GM19372 (cell line): ENCODE measurements at regions not wholly inside any gene's neighbourhood (a gene's known extent, or its start where the extent isn't known, plus 50 kb on each side); places are given as distances from the start of the nearest gene placed in this dataset.

Experiments
- ATAC-seq: cut with Tn5 transposase; IDR thresholded peaks from one replicate; pipeline ENCODE4 v1.9.1; 2021; ENCODE audit warnings: mild to moderate bottlenecking, low read depth, moderate library complexity; ENCODE audit not compliant: unreplicated experiment

- no peak for ATAC-seq
These were observed 368.1 kb downstream of the RPRM start for GRCh38 chr2:153110486-153110885.

- ATAC-seq = no peak
These were observed 368.8 kb downstream of the RPRM start for GRCh38 chr2:153109793-153110192.

- peak; percentile 63 for ATAC-seq
These were observed 371.6 kb downstream of the RPRM start for GRCh38 chr2:153106802-153107477.

- ATAC-seq = no peak
These were observed 372.6 kb downstream of the RPRM start for GRCh38 chr2:153105829-153106578.

- ATAC-seq = no peak
These were observed 377.4 kb downstream of the RPRM start for GRCh38 chr2:153101187-153101586.

GRCh38 chr2:153100151-153100550 is 378.4 kb downstream of the RPRM start:
- no peak for ATAC-seq

GRCh38 chr2:153098073-153098472 is 379.7 kb downstream of the ARL6IP6 start:
- ATAC-seq = no peak

- no peak for ATAC-seq
These were observed 377.9 kb downstream of the ARL6IP6 start for GRCh38 chr2:153096272-153096671.

GRCh38 chr2:153091344-153091743 is 372.9 kb downstream of the ARL6IP6 start:
- ATAC-seq = no peak

- ATAC-seq = no peak
These were observed 360.9 kb downstream of the ARL6IP6 start for GRCh38 chr2:153079315-153079714.

- ATAC-seq = no peak
These were observed 358.9 kb downstream of the ARL6IP6 start for GRCh38 chr2:153077311-153077710.

- no peak for ATAC-seq
These were observed 355.8 kb downstream of the ARL6IP6 start for GRCh38 chr2:153074207-153074606.

GRCh38 chr2:153072813-153073212 is 354.4 kb downstream of the ARL6IP6 start:
- ATAC-seq = no peak

- ATAC-seq = no peak
These were observed 353.7 kb downstream of the ARL6IP6 start for GRCh38 chr2:153072077-153072476.

- ATAC-seq = no peak
These were observed 352.7 kb downstream of the ARL6IP6 start for GRCh38 chr2:153071090-153071489.

- no peak for ATAC-seq
These were observed 350.5 kb downstream of the ARL6IP6 start for GRCh38 chr2:153068915-153069314.

- ATAC-seq = no peak
These were observed 349.6 kb downstream of the ARL6IP6 start for GRCh38 chr2:153068052-153068451.

GRCh38 chr2:153059338-153060052 is 341.1 kb downstream of the ARL6IP6 start:
- no peak for ATAC-seq

GRCh38 chr2:153057743-153058142 is 339.3 kb downstream of the ARL6IP6 start:
- no peak for ATAC-seq

- no peak for ATAC-seq
These were observed 336.8 kb downstream of the ARL6IP6 start for GRCh38 chr2:153055182-153055581.

- no peak for ATAC-seq
These were observed 334.6 kb downstream of the ARL6IP6 start for GRCh38 chr2:153052807-153053559.
